Stomach smooth muscle (tissue), 2 donors: ENCODE measurements at regions not wholly inside any gene's neighbourhood (a gene's known extent, or its start where the extent isn't known, plus 50 kb on each side); places are given as distances from the start of the nearest gene placed in this dataset.
"Not testable (repeated sequence)": the region's sequence is repeated elsewhere in the genome, so short reads cannot be mapped to it uniquely, and the experiment has no call there.

ENCODE experiments used
- H3K27ac ChIP-seq: one replicate; pipeline ENCODE4 v1.7.0; 2013; ENCODE audit warnings: mild to moderate bottlenecking, low read length, inconsistent platforms
- H3K27me3 ChIP-seq, 2 donors: one replicate each; pipeline ENCODE4 v1.7.0; 2013; ENCODE audit warnings: low read length in 2 of 2; ENCODE audit not compliant: insufficient read depth in 2 of 2, control insufficient read depth in 1 of 2
- H3K36me3 ChIP-seq, 2 donors: one replicate each; pipeline ENCODE4 v1.7.0; 2013; ENCODE audit warnings: low read length in 2 of 2; ENCODE audit not compliant: control insufficient read depth in 2 of 2, insufficient read depth in 2 of 2
- H3K4me1 ChIP-seq: one replicate; pipeline ENCODE4 v1.7.0; 2013; ENCODE audit warnings: low read length; ENCODE audit not compliant: control insufficient read depth, insufficient read depth
- H3K4me3 ChIP-seq, 2 donors: one replicate each; pipeline ENCODE4 v1.7.0; 2013; ENCODE audit warnings: low read length in 2 of 2
- H3K9ac ChIP-seq, 2 donors: one replicate each; pipeline ENCODE4 v1.7.0; 2013; ENCODE audit warnings: low read length in 2 of 2, mild to moderate bottlenecking in 1 of 2
- H3K9me3 ChIP-seq, 2 donors: one replicate each; pipeline ENCODE4 v1.7.0; 2013; ENCODE audit warnings: low read length in 2 of 2; ENCODE audit not compliant: control insufficient read depth in 2 of 2
- donor health status: healthy.
- donor health status: Pancreatic carcinoma.

GRCh38 chr4:3875466-3875865, 109.3 kb downstream of the ADRA2C start:
- Histone ChIP-seq H3K36me3 (no peaks in the 10 kb centered on the region), H3K4me1 (no peaks in the 10 kb centered on the region), H3K9ac (no peak overlapping the region), H3K9me3 (peaks cover 3% of the 10 kb centered on the region in 2 donors), H3K27me3 (peaks cover 42 to 60% of the 10 kb centered on the region in 2 donors), H3K4me3 (no peak overlapping the region), H3K27ac (no peak overlapping the region)

GRCh38 chr4:3876057-3876845, 110.1 kb downstream of the ADRA2C start:
- not testable (repeated sequence) for H3K4me3 ChIP-seq, H3K27ac ChIP-seq, H3K9me3 ChIP-seq, H3K4me1 ChIP-seq, H3K36me3 ChIP-seq, H3K9ac ChIP-seq
- H3K27me3 ChIP-seq = peaks cover 42 to 57% of the 10 kb centered on the region in 2 donors

- Histone ChIP-seq H3K4me1 (no peaks in the 10 kb centered on the region), H3K27me3 (peaks cover 37 to 52% of the 10 kb centered on the region in 2 donors), H3K36me3 (no peaks in the 10 kb centered on the region), H3K27ac (no peak overlapping the region), H3K9me3 (peaks cover 3% of the 10 kb centered on the region in 2 donors), H3K9ac (no peak overlapping the region), H3K4me3 (no peak overlapping the region)
Observed at GRCh38 chr4:3877236-3877635, 111.1 kb downstream of the ADRA2C start.

GRCh38 chr4:3877868-3878267, 111.7 kb downstream of the ADRA2C start:
- no peaks in the 10 kb centered on the region for H3K4me1 ChIP-seq
- peaks cover 3% of the 10 kb centered on the region in 2 donors for H3K9me3 ChIP-seq
- H3K9ac ChIP-seq = no peak overlapping the region
- H3K27me3 ChIP-seq = peaks cover 31 to 45% of the 10 kb centered on the region in 2 donors
- no peak overlapping the region for H3K4me3 ChIP-seq
- H3K27ac ChIP-seq = no peak overlapping the region
- H3K36me3 ChIP-seq = no peaks in the 10 kb centered on the region

- H3K4me1 ChIP-seq = no peaks in the 10 kb centered on the region
- no peaks in the 10 kb centered on the region for H3K36me3 ChIP-seq
- no peak overlapping the region for H3K27ac ChIP-seq
- no peak overlapping the region for H3K4me3 ChIP-seq
- H3K27me3 ChIP-seq = peaks cover 27 to 42% of the 10 kb centered on the region in 2 donors
- H3K9me3 ChIP-seq = peaks cover 3% of the 10 kb centered on the region in 2 donors
- no peak overlapping the region for H3K9ac ChIP-seq
Observed at GRCh38 chr4:3878678-3879077, 112.5 kb downstream of the ADRA2C start.

- Histone ChIP-seq H3K36me3 (no peaks in the 10 kb centered on the region), H3K27me3 (peaks cover 24 to 38% of the 10 kb centered on the region in 2 donors), H3K9me3 (peaks cover 3% of the 10 kb centered on the region in 2 donors), H3K9ac (no peak overlapping the region), H3K4me3 (no peak overlapping the region), H3K27ac (no peak overlapping the region), H3K4me1 (no peaks in the 10 kb centered on the region)
Observed at GRCh38 chr4:3879681-3880614, 113.8 kb downstream of the ADRA2C start.

GRCh38 chr4:3880615-3881120, 114.5 kb downstream of the ADRA2C start:
- Histone ChIP-seq H3K27me3 (peaks cover 24 to 32% of the 10 kb centered on the region in 2 donors), H3K4me3 (no peak overlapping the region), H3K9ac (no peak overlapping the region), H3K4me1 (no peaks in the 10 kb centered on the region), H3K9me3 (peaks cover 3% of the 10 kb centered on the region in 2 donors), H3K36me3 (no peaks in the 10 kb centered on the region), H3K27ac (no peak overlapping the region)

GRCh38 chr4:3882316-3882885, 116.2 kb downstream of the ADRA2C start:
- H3K4me3 ChIP-seq, H3K36me3 ChIP-seq, H3K27ac ChIP-seq, H3K4me1 ChIP-seq, H3K9me3 ChIP-seq, H3K9ac ChIP-seq: not testable (repeated sequence)
- H3K27me3 ChIP-seq = peaks cover 24% of the 10 kb centered on the region in 2 donors

- H3K9ac ChIP-seq, H3K4me3 ChIP-seq, H3K36me3 ChIP-seq, H3K4me1 ChIP-seq, H3K9me3 ChIP-seq, H3K27ac ChIP-seq: not testable (repeated sequence)
- H3K27me3 ChIP-seq = peaks cover 13% of the 10 kb centered on the region in 2 donors
Observed at GRCh38 chr4:3884261-3884660, 118.1 kb downstream of the ADRA2C start.

GRCh38 chr4:3893590-3893989, 127.4 kb downstream of the ADRA2C start:
- not testable (repeated sequence) for H3K4me3 ChIP-seq, H3K9me3 ChIP-seq, H3K27me3 ChIP-seq, H3K4me1 ChIP-seq, H3K27ac ChIP-seq, H3K36me3 ChIP-seq, H3K9ac ChIP-seq
